ENCODE measurements at regions not wholly inside any gene's neighbourhood (a gene's known extent, or its start where the extent isn't known, plus 50 kb on each side); places are given as distances from the start of the nearest gene placed in this dataset.
"Not testable (repeated sequence)": the region's sequence is repeated elsewhere in the genome, so short reads cannot be mapped to it uniquely, and the experiment has no call there.

DNA sequence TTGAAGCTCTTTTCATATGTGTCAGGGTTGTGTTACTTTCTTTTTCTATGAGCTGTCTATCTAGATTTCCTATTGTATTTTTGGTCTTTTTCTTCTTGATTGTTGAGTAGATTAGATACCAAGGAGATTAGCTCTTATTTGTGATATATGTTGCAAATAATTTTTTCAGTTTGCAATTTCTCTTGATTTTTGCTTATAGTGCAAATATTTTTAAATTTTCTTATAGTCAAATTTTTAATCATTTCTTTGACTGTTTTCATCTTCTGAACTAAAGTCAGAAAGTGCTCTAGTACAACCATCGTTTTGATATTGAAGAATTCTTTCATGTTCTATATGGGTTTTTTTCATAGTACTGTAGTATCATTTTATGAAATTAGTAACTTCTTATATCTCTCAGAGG is 193.7 kb downstream of the OSTF1 start:
- no peak for DNase-seq

DNA sequence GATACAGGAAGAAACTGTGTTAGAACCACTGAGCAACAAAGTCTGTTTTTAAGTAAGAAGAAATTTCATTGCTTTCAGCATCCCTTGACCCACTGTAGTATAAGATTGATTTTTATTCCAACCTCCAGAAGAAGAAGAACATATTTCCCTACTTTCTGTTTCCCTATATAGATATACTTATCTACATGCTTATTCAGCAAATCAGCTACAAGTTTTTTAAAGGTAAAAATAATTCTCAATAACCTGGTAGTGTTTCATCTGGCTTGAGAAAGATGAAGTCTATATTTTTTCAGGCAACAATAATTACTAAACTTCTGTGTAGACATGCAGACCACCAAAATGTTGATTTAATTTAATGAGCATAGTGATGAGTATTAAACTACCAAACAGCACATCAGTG is 201.0 kb downstream of the OSTF1 start:
- no peak for DNase-seq

DNA sequence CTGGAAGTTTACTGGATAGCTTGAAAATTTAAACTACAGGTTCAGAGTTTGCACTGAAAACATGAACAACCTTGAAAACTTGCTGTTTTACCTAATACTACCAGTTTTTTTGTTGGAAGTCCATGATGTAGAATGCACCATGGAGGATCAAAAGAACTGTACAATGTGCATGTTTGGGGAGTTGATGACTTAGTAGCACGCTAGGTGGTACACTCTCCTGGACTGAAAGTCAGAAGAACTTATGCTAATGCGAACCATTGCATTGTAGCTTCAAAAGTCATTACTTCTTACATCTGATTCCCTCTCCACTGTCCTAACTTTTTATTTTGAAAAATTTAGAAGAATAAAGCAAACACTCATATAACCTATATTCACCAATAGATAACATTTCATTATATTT is 211.0 kb downstream of the OSTF1 start:
- DNase-seq, result no peak

DNA sequence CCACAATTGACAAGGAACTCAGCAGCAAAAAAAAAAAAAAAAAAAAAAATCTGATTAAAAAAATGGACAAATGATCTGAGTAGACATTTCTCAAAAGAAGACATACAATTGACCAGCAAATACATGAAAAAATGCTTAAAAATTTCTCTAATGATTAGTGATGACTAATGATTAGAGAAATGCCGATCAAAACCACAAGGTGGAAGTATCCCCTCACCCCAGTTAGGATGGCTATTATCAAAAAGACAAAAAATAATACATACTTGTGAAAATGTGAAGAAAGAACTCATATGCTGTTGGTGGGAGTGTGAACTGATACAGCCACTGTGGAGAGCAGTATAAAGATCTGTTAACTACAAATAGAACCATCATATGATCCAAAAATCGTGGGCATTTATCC is 245.3 kb downstream of the OSTF1 start:
- DNase-seq, result no peak

DNA sequence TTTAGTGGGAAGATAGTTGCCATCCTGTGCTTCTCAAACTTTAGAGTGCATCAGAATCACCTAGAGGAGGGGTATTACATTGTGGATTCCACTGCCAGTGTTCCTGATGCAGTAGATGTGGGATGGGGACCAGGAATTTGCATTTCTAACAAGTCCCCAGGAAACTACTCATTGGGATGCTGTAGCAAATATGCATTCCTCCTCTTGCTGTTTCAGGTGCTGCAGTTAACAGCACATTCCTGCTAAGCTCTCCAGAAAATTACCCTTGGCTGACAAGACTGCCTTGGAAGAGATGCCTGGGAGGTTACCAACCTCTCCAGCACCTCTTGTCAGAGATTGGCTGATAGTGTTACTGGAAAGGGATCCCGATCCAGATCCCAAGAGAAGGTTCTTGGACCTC is 270.5 kb downstream of the OSTF1 start:
- no peak for DNase-seq

DNA sequence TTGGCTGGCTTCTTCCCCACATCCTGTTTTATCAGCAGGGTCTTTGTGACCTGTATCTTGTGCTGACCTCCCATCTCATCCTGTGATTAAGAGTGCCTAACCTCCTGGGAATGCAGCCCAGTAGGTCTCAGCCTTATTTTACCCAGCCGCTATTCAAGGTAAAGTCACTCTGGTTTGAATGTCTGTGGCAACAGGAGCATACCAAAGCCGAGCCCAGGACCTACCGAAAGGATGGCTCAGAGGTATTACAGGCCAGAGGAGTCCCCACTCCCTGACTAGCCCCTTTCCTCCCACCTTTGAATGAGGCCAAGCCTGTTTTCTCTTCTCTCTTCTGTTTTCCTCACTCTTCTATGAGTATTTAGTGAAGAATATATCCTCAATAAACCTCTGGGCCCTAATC is 271.3 kb downstream of the OSTF1 start:
- no peak for DNase-seq

DNA sequence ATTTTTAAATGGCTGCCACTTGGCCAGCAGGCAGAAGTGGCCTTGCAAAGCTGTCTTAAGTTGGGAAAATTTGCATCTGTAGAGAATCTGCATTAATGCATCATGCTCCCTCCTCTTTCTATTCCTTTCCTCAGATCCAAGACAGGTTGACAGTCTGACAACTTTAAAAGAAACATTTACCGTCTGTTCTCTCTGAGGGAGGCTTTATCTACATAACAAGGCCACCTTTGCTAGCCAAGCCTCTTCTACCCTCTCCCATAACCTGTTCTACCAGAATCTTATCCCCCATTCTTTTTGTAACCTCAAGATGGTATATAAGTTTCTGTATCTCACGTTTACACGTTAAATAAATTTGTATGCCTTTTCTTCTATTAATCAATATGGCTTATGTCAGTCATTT is 271.9 kb downstream of the OSTF1 start:
- no peak for DNase-seq

DNA sequence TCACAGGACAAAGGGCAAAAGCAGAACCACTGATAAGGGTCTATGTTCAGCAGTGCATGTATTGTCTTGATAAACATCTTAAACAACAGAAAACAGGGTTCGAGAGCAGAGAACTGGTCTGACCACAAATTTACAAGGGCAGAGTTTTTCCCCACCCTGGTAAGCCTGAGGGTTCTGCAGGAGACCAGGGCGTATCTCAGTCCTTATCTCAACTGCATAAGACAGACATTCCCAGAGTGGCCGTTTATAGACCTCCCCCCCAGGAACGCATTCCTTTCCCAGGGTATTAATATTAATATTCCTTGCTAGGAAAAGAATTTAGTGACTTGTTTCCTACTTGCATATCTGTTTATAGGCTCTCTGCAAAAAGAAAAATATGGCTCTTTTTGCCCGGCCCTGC is 274.1 kb downstream of the OSTF1 start:
- DNase-seq, result not testable (repeated sequence)

DNA sequence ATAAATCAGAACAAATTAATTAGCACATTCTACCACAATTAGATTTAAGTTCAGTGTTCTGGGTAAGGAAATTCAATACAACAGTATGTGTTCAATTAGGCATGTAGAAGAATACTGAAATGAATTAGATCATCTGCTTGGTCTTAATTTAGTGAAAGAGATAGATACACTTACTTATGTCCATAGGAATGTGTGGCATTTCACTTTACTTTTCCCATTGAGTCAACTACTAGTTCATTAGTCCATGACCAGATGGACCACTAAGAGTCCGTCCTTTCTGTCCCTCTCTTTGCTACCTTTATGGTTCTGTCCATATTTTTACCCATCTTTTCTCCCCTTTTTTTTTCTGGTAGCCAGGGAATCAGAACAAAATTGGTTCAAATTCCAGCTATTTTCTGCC is 276.9 kb downstream of the OSTF1 start:
- DNase-seq, result no peak

DNA sequence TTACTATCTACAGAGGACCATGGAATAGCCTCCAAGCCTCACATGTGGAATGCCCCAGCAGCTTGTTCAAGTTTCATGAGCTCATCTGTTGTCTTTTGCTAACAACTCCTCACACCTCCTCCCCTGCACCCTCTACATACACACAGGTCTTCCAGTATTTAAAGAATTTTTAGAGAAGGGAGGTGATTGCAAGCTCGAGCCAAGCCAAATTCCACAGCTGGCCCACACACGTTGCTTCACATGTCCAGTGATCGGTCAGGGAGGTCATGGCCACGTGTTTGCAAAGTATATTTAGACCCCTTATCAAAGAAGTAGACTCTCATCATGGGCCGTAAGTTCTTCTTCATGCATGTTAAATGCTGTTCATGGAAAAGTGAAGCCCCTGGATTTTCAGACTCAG is 281.7 kb downstream of the OSTF1 start:
- no peak for DNase-seq

DNA sequence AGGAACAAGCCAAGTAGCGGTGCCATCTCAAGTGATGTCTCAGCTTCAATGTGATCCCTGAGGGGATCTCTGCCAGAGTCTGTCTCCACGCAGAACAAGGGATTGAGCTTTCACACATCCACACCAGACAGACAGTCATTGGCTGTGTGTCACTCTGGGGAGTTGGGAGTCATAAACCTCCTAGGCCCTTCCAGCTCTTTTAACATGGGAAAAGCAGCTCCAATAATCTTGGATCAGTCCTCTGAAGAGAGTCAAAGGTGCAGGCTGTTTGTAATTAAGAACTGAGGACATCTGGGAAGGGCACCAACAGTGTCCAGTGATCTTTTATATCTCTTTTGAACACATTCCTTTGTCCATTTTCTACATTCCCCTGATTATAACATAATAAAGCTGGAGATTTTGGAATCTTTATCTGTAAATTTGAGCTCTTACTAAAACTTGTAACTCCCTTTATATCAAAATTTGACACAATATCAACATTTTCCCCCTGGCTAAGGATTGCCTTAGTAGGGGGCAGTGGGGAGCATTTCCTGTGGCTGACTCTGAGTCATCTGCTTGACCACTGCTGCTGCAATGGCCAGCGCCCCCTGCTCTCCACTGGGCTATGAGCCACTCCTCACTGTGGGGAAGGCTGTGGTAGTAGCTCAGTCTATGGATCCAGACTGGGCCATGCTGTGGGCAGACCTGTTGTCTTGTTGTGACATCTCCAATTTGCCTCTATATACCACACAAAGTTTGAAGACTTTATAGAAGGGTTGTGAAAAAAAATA is 284.4 kb downstream of the OSTF1 start:
- no peak for DNase-seq

DNA sequence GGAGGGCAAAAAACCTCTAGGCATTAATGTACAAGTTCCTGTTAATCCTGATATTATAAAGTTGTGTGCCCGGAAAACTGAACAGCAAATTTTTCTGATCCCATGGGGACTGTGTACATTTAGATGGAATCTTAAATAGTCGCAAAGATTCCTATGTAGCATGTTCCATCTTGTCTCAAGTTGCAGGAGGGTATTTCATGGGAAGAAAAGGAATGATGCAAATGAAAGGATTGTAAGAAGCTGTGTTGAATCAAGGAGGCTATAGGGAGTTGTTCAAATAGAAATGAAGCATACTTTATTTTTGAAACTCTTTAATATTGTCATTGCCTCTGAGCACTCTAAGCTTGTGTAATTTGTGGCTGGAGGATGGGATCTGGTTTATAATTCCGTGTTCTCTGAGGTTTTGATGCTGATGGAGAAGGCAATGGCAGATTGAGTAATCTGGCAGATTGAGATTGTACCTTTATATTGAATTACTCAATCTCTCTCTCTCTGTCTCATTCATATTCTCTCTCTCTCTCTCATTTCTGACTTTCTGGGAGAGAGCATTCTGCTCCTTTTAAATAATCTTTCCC is 288.5 kb downstream of the OSTF1 start:
- DNase-seq, result no peak

DNA sequence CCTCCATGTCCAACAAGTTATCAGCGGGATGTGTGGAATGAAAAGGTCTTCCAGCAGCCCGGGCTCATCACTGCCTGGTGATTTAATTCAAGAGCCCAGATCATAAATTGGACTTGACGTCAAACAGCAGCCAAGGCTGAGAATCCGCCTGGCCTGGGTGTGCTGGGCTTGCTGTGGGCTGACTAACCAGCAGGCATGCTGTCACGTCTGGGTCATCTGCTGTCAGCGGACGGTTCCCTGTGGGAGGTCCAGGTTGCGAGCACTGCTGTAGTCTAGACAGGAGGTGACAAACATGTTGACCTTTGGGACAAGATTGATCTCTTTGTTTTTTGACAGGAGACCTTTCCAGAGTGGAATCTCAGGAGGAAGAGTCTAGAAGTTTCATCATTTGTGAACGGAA is 289.7 kb downstream of the OSTF1 start:
- no peak for DNase-seq

DNA sequence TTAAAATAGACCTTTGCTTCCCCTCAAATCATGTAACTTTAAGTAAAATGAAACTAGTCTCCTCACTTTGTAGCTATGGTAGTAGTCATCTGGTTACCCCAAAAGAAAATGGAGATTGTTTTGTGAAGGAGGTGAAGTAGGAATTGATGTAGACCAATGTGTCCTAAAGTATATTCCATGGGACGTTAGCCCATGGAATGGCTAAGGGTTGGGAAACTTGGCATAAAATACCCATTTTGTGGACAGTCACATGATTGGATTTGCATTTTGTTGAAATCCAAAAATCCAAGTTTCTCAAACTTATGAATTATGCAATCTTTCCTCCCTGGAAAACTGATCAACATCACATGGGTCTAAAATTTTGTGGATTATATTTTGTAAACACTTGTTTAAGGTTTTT is 290.6 kb downstream of the OSTF1 start:
- no peak for DNase-seq

DNA sequence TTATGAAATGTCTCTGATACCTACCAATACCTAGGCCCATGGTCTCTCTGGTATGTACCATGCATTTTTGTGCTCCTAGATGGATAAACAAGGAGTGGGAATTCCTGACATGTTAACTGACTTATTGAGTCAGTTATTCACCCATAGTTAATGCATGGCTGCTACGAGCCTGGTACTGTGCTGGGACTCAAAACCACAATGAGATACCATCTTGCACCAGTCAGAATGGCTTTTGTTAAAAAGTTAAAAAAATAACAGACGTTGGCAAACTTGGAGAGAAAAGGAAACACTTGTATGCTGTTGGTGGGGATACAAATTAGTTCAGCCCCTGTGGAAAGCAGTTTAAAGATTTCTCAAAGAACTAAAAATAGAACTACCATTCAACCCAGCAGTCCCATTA is 293.8 kb downstream of the OSTF1 start:
- DNase-seq, result no peak

DNA sequence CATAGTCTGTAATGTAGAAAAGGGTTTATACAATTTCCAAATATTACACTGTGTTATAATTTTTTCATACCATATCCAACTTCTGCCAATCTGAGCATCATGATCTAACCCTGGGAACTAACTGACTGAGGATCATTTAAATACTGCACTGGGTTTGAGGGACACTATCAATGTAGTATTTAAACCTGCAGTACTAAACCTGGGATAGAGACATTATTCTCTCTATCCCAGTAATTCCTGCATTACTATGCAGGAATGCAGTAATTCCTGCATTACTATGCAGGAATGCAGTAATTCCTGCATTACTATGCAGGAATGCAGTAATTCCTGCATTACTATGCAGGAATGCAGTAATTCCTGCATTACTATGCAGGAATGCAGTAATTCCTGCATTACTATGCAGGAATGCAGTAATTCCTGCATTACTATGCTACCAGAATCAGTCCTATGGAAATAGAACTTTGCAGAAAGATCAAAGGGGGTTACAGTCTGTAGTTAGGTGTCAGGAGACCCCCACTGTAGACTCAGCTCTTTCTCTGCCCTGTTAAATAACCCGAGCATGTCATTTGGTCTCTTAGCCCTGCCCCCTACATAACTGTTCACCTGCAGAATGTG is 295.2 kb downstream of the OSTF1 start:
- not testable (repeated sequence) for DNase-seq

DNA sequence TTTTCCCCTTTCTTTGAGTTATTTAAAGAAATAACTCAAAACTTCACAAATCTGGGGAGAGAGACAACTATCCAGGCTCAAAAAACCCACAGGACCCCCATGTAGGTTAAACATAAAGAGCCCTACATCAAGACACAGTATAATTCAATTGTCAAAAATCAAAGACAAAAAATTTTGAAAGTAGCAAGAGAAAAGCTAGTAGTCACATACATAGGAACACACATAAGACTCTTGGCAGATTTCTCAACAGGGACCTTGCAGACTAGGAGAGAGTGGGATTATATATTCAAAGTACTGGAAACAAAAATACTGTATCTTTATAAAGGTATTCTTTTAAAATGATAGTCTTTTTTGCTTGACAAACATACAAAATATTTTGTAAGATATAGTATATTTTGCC is 296.9 kb downstream of the OSTF1 start:
- no peak for DNase-seq

DNA sequence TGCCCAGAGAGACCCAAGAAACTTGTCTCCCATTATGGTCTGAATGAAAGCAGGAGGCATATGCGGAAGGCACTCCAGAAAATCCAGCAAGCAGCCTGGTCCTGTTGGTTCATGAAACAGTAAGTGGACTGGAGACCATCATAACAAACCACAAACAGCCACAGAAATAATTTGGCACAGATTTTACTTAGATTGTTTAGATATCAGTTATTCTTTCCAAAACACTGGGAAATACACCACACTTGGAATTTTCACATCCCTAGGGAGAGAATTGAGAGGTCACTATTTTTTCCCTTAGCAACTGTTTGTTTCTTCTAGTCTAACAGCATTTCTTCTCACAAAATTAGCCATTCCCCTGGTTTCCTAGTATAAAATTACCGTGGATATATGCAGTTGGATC is 300.8 kb downstream of the OSTF1 start:
- no peak for DNase-seq

DNA sequence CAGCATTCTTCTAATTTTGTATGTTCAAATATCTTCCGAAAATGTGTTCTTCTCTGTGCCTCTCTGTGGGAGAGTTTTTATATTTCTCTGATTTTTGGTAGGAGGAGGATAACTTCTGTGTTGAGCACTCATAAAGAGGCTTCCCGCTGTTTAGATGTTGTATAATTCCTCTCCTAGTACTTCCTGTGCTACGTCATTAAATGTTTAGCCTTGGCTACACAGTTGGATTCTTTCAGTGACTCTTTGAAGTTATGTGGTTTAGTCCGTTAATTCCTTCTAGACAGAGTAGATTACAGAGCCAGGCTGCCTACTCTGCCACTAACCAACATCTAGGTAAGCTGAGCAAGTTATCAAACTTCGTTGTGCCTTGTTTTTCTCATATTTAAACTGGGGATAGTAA is 302.6 kb downstream of the OSTF1 start:
- no peak for DNase-seq

DNA sequence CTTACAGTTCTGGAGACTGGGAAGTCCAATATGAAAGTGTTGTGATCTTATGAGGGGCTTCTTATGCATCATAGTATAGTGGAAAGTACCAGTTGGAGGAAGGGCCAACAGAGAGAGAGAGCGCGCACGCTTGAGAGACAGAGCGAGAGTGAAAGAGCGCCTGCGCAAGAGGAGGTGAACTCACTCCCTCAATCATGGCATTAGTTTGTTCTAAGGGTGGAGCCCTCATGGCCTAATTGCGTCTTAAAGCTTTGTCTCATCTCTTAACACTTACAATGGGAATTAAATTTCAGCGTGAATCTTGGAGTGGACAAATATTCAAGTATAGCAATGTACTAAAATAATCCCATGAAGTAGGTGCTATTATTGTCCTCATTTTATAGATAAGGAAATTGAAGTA is 303.2 kb downstream of the OSTF1 start:
- DNase-seq, result no peak

DNA sequence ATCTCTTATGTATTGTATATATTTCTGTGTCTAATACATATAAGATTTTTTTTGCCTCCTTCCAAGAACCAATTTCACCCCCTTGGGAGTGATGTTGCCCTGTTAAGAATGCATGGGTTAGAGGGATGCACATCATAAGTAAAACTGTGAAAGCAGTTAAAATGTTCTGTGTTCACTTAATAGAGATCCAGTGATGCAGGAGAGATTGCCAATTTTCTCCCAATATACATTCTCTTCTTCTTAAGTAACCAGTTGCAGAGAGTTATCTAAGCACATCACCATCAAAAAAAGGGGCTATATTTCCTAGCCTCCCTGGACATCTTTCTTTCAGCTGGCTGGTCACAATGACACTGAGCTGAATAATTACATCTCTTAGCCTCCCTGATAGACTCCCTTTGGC is 307.0 kb downstream of the OSTF1 start:
- no peak for DNase-seq

DNA sequence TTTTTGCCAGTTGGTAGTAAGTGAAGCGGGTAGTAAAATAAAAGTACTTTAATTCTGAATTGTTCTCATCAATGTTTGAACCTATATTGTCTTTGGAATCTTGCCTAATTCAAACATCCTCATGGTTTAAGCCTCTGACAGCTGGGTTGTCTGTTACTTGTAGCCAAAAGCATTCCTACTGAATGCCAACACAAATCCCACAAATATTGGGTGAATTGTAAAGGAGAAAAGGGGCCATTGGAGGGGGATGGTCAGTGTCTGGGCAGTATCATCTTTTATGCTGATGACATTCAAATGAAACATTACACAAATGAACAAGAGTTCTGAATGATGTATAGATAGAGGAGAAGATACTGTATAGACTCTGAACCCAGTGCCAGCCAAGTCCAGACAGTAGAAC is 309.5 kb downstream of the OSTF1 start:
- DNase-seq, result no peak

DNA sequence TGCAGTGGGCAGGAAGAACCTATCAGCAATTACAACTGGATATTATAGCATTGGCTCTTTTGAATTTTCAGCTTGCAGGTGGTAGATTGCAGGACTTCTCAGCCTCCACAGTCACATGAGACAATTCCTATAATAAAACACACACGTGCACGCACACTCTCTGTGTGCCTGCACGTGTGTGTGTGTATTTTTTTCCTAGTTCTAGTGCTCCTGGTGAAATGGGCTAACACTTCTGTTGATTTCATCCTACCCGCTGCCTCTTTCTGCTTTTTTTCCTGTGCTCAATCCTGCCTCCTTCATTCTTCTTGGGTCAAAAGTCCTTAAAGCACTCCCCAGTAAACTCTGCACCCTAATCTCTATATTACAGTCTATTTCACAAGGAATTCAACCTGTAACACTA is 320.1 kb downstream of the OSTF1 start:
- DNase-seq, result no peak

DNA sequence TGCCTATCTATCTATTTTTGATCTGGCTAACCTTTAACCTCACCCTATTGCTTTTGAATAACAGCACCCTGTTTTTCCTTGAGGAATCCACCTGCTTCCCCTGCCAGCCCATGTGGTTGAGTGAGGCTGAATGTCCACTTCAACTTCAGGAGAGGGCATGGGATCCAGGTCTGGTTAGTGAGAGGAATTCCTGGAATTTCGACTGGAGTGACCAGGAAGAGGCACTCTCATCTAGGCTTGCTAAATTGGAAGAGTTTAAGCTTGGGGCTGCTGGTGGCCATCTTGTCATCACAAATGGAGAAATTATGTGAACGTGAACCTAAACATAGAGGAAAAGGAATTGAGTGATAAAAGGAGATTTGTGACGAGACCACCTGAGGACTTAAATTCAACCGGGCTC is 322.1 kb downstream of the OSTF1 start:
- DNase-seq, result no peak
